ENCODE measurements at regions not wholly inside any gene's neighbourhood (a gene's known extent, or its start where the extent isn't known, plus 50 kb on each side); places are given as distances from the start of the nearest gene placed in this dataset.

DNA sequence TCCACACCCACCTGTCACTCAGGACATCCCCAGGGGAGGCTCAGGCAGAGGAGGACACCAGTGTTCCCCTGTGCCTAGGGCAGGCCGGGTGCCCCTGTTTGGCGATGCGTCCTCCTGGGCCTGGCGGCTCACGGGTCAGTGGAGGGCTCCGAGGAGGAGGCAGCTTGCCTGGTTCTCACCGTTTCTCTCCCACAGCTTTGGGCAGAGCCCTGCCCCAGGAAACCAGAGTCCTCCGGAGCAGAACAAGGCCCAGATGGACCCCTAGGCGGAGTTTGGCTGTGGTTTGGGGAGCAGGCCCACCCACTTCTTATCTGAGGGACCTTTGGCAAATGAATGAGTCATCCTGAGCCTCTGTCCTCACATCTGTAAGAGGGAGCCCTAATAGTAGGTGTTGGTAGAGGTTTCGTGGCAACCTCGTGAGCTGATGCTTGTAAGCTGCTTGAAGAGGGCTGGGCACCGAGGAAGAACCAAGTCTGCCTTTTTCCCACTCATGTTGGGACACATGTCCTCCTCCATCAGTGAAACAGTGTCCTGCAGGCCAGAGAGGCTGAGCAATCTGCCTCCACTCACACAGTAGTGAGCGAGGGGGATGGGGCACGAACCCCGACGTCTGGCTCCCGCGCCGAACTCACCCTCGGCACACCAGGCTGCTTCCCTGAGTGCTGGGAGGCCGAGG lies 247.0 kb upstream of the CIBAR2 start:
- peaks cover 19% of the 10 kb centered on the region for H3K79me2 ChIP-seq
- H3K9me2 ChIP-seq (replicated peaks; ENCODE audit: insufficient read depth): no peaks in the 10 kb centered on the region
- no peaks in the 10 kb centered on the region for H3K36me3 ChIP-seq (replicated peaks; ENCODE audit: insufficient read depth, low read depth)
- peak; percentile 51 for DNase-seq (ENCODE audit: low spot score)
- H3K9me3 ChIP-seq (ENCODE audit: low read depth): no peaks in the 10 kb centered on the region
- WGBS (ENCODE audit: low lambda C conversion rate, missing lambda C conversion rate): 88% methylated on average over 21 of the region's 21 CpGs
- TF ChIP-seq EZH2phosphoT487 (IDR thresholded peaks at IDR 0.05; ENCODE audit: low read depth, severe bottlenecking, unreplicated experiment) (no peak), CTCF (IDR thresholded peaks at IDR 0.05; ENCODE audit: poor library complexity) (no peak), EZH2 (IDR thresholded peaks at IDR 0.05; ENCODE audit: borderline replicate concordance) (no peak)
- peak overlapping the region; percentile 20 for H3K4me2 ChIP-seq
- H3K27me3 ChIP-seq: no peaks in the 10 kb centered on the region
- no peak overlapping the region for H3K4me3 ChIP-seq
- no peak overlapping the region for H2AFZ ChIP-seq
- peaks cover 57% of the 10 kb centered on the region for H3K4me1 ChIP-seq (ENCODE audit: insufficient read depth)
- H4K20me1 ChIP-seq (ENCODE audit: insufficient read depth, poor library complexity, severe bottlenecking): no peaks in the 10 kb centered on the region
- peak overlapping the region; percentile 40 for H3K27ac ChIP-seq

DNA sequence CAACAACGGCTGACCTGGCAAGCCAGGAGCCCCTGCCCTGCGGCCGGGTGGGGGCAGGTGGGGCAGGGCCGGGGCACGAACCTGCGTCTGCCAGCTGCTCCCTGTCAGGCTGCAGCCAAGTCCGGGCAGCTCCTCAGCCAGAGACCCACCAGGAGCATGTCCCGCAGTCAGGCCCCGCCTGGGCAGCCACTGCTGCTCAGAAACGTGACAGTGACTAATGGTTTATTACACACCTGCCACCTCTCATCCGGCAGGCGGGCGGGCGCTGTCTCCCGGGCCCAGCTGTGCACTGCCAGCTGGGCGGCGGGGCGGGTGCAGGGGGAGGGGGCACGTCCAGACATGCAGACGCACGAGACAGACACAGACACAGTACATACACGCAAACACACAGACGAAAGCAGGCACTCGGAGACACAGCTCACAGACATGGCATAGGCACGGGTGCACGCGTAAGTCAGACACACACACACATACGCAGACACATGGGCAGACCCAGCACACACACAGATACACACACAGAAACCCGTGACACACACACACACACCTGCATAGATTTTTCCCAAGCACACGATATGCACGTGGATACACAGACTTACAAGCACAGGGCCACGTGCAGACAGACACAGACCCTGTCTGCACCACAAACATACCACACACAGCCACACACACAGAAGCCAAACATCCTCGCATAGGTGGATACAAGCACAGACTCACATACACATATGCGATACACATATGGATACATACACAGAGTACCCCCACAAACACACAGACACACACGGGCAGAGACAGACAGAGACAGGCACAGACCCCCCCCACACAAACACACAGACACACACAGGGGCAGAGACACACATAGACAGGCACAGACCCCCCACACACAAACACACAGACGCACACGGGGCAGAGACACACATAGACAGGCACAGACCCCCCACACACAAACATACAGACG lies 248.3 kb upstream of the CIBAR2 start:
- no peaks in the 10 kb centered on the region for H3K36me3 ChIP-seq (replicated peaks; ENCODE audit: insufficient read depth, low read depth)
- TF ChIP-seq CTCF (IDR thresholded peaks at IDR 0.05; ENCODE audit: poor library complexity): no peak
- no peak for TF ChIP-seq EZH2 (IDR thresholded peaks at IDR 0.05; ENCODE audit: borderline replicate concordance)
- no peak for TF ChIP-seq EZH2phosphoT487 (IDR thresholded peaks at IDR 0.05; ENCODE audit: low read depth, severe bottlenecking, unreplicated experiment)
- no peak overlapping the region for H3K4me3 ChIP-seq
- H3K4me1 ChIP-seq (ENCODE audit: insufficient read depth): peaks cover 56% of the 10 kb centered on the region
- H3K9me2 ChIP-seq (replicated peaks; ENCODE audit: insufficient read depth): no peaks in the 10 kb centered on the region
- peaks cover 19% of the 10 kb centered on the region for H3K79me2 ChIP-seq
- no peaks in the 10 kb centered on the region for H3K9me3 ChIP-seq (ENCODE audit: low read depth)
- no peak overlapping the region for H3K4me2 ChIP-seq
- no peaks in the 10 kb centered on the region for H4K20me1 ChIP-seq (ENCODE audit: insufficient read depth, poor library complexity, severe bottlenecking)
- H3K27ac ChIP-seq: peak overlapping the region; percentile 40
- H3K27me3 ChIP-seq: no peaks in the 10 kb centered on the region
- DNase-seq (ENCODE audit: low spot score): peak; percentile 63
- 79% methylated on average over 17 of the region's 38 CpGs for WGBS (ENCODE audit: low lambda C conversion rate, missing lambda C conversion rate)
- no peak overlapping the region for H2AFZ ChIP-seq

DNA sequence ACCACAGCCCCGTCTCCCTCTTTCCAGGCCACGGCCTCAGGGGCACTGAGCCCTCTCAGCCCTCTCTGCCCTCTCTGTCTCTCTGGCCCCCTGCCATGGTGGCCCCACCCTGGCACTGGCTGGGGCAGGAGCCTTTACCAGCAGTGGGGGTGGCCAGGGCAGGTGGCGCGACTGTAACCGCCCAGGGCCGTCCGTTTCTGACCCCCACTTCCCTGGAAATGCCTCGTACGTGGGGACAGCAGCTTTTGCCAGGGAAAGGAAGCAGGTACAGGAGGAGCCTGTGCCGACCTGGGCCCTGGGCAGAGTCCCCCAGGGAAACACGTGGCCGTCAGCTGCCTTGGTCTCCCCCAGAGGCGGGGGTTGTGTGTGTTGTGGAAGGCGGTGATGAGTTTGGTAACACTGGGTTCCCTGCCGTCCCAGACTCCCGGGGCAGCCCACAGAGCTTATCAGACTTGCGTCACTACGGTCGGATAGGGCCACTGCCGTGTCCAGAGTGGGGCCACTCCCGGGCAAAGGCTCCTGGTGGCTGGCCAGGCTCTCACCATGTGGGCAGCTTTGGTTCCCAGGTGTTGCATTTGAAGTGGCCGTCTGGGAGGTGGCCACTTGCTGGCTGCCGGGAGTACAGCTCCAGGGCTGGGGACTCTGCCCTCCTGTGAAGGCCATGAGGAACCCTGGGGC lies 249.3 kb upstream of the CIBAR2 start:
- Histone ChIP-seq H3K79me2 (peaks cover 12% of the 10 kb centered on the region), H3K4me1 (ENCODE audit: insufficient read depth) (peaks cover 62% of the 10 kb centered on the region), H3K27me3 (no peaks in the 10 kb centered on the region), H3K27ac (peak overlapping the region; percentile 61), H3K9me3 (ENCODE audit: low read depth) (no peaks in the 10 kb centered on the region), H3K4me3 (no peak overlapping the region), H3K36me3 (replicated peaks; ENCODE audit: insufficient read depth, low read depth) (no peaks in the 10 kb centered on the region), H3K9me2 (replicated peaks; ENCODE audit: insufficient read depth) (no peaks in the 10 kb centered on the region), H3K4me2 (no peak overlapping the region), H2AFZ (no peak overlapping the region), H4K20me1 (ENCODE audit: insufficient read depth, poor library complexity, severe bottlenecking) (no peaks in the 10 kb centered on the region)
- TF ChIP-seq CTCF (IDR thresholded peaks at IDR 0.05; ENCODE audit: poor library complexity): no peak
- no peak for TF ChIP-seq EZH2 (IDR thresholded peaks at IDR 0.05; ENCODE audit: borderline replicate concordance)
- TF ChIP-seq EZH2phosphoT487 (IDR thresholded peaks at IDR 0.05; ENCODE audit: low read depth, severe bottlenecking, unreplicated experiment): no peak
- 71% methylated on average over 23 of the region's 23 CpGs for WGBS (ENCODE audit: low lambda C conversion rate, missing lambda C conversion rate)
- peak; percentile 56 for DNase-seq (ENCODE audit: low spot score)

Measured in hepatocyte (in vitro differentiated cells).